ENCODE measurements at regions not wholly inside any gene's neighbourhood (a gene's known extent, or its start where the extent isn't known, plus 50 kb on each side); places are given as distances from the start of the nearest gene placed in this dataset.

DNA sequence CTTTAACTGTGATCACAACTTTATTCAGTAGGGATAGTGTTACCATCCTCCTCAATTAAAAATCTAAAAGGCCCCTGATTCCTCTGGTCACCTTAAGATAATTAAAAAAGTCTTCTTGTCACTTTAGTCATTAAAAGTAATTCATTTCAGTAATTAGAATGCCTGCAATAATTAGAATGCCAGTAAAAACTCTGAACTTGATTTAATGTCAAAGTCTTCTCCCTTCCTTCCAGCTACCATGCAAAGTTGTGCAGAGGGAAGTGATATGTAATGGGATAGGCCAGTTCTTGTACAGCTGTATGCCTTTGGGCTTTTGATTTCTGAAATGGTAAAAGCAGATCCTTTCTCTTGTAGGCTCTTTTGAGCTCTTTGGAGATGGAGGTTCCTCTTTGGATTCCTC lies 417.2 kb downstream of the ADAM29 start:
- no peak for TF ChIP-seq POLR2AphosphoS5 (IDR thresholded peaks at IDR 0.05; ENCODE audit: low read depth, low read length)
- no peak for TF ChIP-seq SP2 (IDR thresholded peaks at IDR 0.05; ENCODE audit: low read length)
- TF ChIP-seq MAFK (IDR thresholded peaks at IDR 0.05; ENCODE audit: low read depth, low read length): no peak
- TF ChIP-seq ATF3 (IDR thresholded peaks at IDR 0.05; ENCODE audit: insufficient read depth, low read depth, low read length): no peak
- TF ChIP-seq SAP30 (IDR thresholded peaks at IDR 0.05; ENCODE audit: insufficient read depth, insufficient replicate concordance, low read length): no peak
- no peak for TF ChIP-seq TAF7 (optimal IDR thresholded peaks at IDR 0.05; ENCODE audit: borderline replicate concordance, low read depth, low read length)
- TF ChIP-seq SP1 (IDR thresholded peaks at IDR 0.05; ENCODE audit: low read depth, low read length): no peak
- no peak for TF ChIP-seq NRF1 (IDR thresholded peaks at IDR 0.05; ENCODE audit: low read depth, low read length)
- no peak for TF ChIP-seq TBP (IDR thresholded peaks at IDR 0.05; ENCODE audit: low read depth, low read length)
- no peak for TF ChIP-seq SIX5 (IDR thresholded peaks at IDR 0.05; ENCODE audit: low read depth, low read length)
- no peak for TF ChIP-seq BCL11A (IDR thresholded peaks at IDR 0.05; ENCODE audit: low read depth in 2 of 2, low read length in 2 of 2)
- no peak for TF ChIP-seq NANOG (IDR thresholded peaks at IDR 0.05; ENCODE audit: insufficient read depth, low read depth, low read length, poor library complexity, severe bottlenecking)
- no peak for TF ChIP-seq KDM4A (IDR thresholded peaks at IDR 0.05; ENCODE audit: low read depth, low read length, severe bottlenecking)
- TF ChIP-seq USF2 (IDR thresholded peaks at IDR 0.05; ENCODE audit: low read length): no peak
- POLR2A ChIA-PET (ENCODE audit: partially characterized antibody): no interaction called here
- no peak overlapping the region for H3K4ac ChIP-seq (replicated peaks; ENCODE audit: insufficient read length, low read depth, low read length)

More for the DNA sequence above, 417.2 kb downstream of the ADAM29 start:
- Histone ChIP-seq H2AK5ac (ENCODE audit: low read depth, low read length) (no peak overlapping the region), H4K91ac (replicated peaks; ENCODE audit: insufficient read length, low read length) (no peak overlapping the region), H4K5ac (ENCODE audit: insufficient read length, low read depth, low read length) (no peak overlapping the region), H3K4me1 (replicated peaks in 1 of 4; ENCODE audit: control insufficient read depth in 3 of 4, insufficient read depth in 4 of 4, low read length in 3 of 4) (no peaks in the 10 kb centered on the region), H3K79me1 (ENCODE audit: low read depth, low read length) (no peaks in the 10 kb centered on the region), H3K9me3 (ENCODE audit: insufficient read depth in 2 of 2, low read depth in 1 of 2, low read length in 1 of 2) (no peaks in the 10 kb centered on the region), H3K14ac (ENCODE audit: insufficient read length) (no peak overlapping the region), H2BK120ac (replicated peaks; ENCODE audit: low read depth, low read length) (no peak overlapping the region), H2BK20ac (ENCODE audit: low read length) (no peak overlapping the region), H3K4me3 (ENCODE audit: extremely low read depth in 1 of 4, insufficient read depth in 2 of 4, low read depth in 3 of 4, low read length in 4 of 4) (no peak overlapping the region), H2BK5ac (ENCODE audit: low read depth, low read length) (no peak overlapping the region), H3K79me2 (ENCODE audit: control insufficient read depth in 1 of 2, insufficient read depth in 2 of 2, low read length in 2 of 2) (no peaks in the 10 kb centered on the region), H2BK15ac (ENCODE audit: low read length) (no peak overlapping the region), H2BK12ac (ENCODE audit: low read depth, low read length) (no peak overlapping the region), H4K8ac (ENCODE audit: extremely low read depth, insufficient read depth, low read length) (no peak overlapping the region), H3K27me3 (replicated peaks in 1 of 4; ENCODE audit: control insufficient read depth in 3 of 4, extremely low read depth in 1 of 4, insufficient read depth in 3 of 4, low read length in 3 of 4) (no peaks in the 10 kb centered on the region), H3K23ac (ENCODE audit: insufficient read length) (no peak overlapping the region), H3K18ac (ENCODE audit: extremely low read depth, low read length) (no peak overlapping the region), H3K9ac (replicated peaks in 1 of 4; ENCODE audit: extremely low read depth in 1 of 4, low read depth in 3 of 4, low read length in 3 of 4) (no peak overlapping the region), H3K36me3 (ENCODE audit: control insufficient read depth in 2 of 4, insufficient read depth in 4 of 4, low read length in 3 of 4) (no peaks in the 10 kb centered on the region), H3K27ac (ENCODE audit: low read depth, low read length) (no peak overlapping the region), H3K56ac (replicated peaks; ENCODE audit: insufficient read length, low read depth, low read length) (no peak overlapping the region), H4K20me1 (replicated peaks in 1 of 2; ENCODE audit: control insufficient read depth in 1 of 2, insufficient read depth in 2 of 2, low read length in 2 of 2) (no peaks in the 10 kb centered on the region), H2AFZ (ENCODE audit: low read length) (no peak overlapping the region), H3K23me2 (ENCODE audit: low read depth, low read length) (no peaks in the 10 kb centered on the region), H3K4me2 (ENCODE audit: insufficient read depth in 1 of 2, low read depth in 2 of 2, low read length in 2 of 2) (no peak overlapping the region)
- DNase-seq (ENCODE audit: low read depth in 1 of 2, low spot score in 2 of 2): no peak
- CTCF ChIA-PET (ENCODE audit: partially characterized antibody): no interaction called here
- no peak for FAIRE-seq

Data from H1 (cell line).